Ishikawa (cell line): ENCODE measurements at regions not wholly inside any gene's neighbourhood (a gene's known extent, or its start where the extent isn't known, plus 50 kb on each side); places are given as distances from the start of the nearest gene placed in this dataset.

ENCODE experiments used
- CEBPB ChIP-seq: IDR thresholded peaks from 2 replicates; pipeline ENCODE4 v1.6.1; 2012
- CREB1 ChIP-seq: IDR thresholded peaks from 2 replicates; pipeline ENCODE4 v1.6.1; 2012; ENCODE audit warnings: low read depth
- EGR1 ChIP-seq: IDR thresholded peaks from 2 replicates; pipeline ENCODE4 v1.6.1; 2012
- EP300 ChIP-seq: IDR thresholded peaks from 2 replicates; pipeline ENCODE4 v1.6.1; 2012; ENCODE audit warnings: borderline replicate concordance
- FOXM1 ChIP-seq: IDR thresholded peaks from 2 replicates; pipeline ENCODE4 v1.6.1; 2012; ENCODE audit warnings: low read depth, borderline replicate concordance
- MAX ChIP-seq: IDR thresholded peaks from 2 replicates; pipeline ENCODE4 v1.6.1; 2012
- NFIC ChIP-seq: IDR thresholded peaks from 2 replicates; pipeline ENCODE4 v1.6.1; 2012
- RAD21 ChIP-seq: IDR thresholded peaks from 2 replicates; pipeline ENCODE4 v1.6.1; 2012; ENCODE audit warnings: low read depth
- TAF1 ChIP-seq: IDR thresholded peaks from 2 replicates; pipeline ENCODE4 v1.6.1; 2012; ENCODE audit warnings: low read depth, mild to moderate bottlenecking
- TCF12 ChIP-seq: IDR thresholded peaks from 2 replicates; pipeline ENCODE4 v1.6.1; 2012; ENCODE audit warnings: low read depth
- TEAD4 ChIP-seq: IDR thresholded peaks from 2 replicates; pipeline ENCODE4 v1.6.1; 2012
- USF1 ChIP-seq: IDR thresholded peaks from 2 replicates; pipeline ENCODE4 v1.6.1; 2012
- YY1 ChIP-seq: IDR thresholded peaks from 2 replicates; pipeline ENCODE4 v1.6.1; 2012; ENCODE audit warnings: low read depth
- ZBTB7A ChIP-seq: IDR thresholded peaks from 2 replicates; pipeline ENCODE4 v1.6.1; 2012; ENCODE audit warnings: low read depth
- TF ChIP-seq, protein P1 (sequence below): IDR thresholded peaks from 2 replicates; pipeline ENCODE4 v1.6.1; 2012; ENCODE audit warnings: low read depth, mild to moderate bottlenecking

GRCh38 chr6:90463359-90463758, 123.5 kb downstream of the MAP3K7 start:
- TF ChIP-seq MAX, result no peak
- no peak for TF ChIP-seq USF1
- TF ChIP-seq CREB1, result no peak
- TF ChIP-seq FOXM1, result no peak
- TF ChIP-seq TCF12, result no peak
- TF ChIP-seq, protein P1, sequence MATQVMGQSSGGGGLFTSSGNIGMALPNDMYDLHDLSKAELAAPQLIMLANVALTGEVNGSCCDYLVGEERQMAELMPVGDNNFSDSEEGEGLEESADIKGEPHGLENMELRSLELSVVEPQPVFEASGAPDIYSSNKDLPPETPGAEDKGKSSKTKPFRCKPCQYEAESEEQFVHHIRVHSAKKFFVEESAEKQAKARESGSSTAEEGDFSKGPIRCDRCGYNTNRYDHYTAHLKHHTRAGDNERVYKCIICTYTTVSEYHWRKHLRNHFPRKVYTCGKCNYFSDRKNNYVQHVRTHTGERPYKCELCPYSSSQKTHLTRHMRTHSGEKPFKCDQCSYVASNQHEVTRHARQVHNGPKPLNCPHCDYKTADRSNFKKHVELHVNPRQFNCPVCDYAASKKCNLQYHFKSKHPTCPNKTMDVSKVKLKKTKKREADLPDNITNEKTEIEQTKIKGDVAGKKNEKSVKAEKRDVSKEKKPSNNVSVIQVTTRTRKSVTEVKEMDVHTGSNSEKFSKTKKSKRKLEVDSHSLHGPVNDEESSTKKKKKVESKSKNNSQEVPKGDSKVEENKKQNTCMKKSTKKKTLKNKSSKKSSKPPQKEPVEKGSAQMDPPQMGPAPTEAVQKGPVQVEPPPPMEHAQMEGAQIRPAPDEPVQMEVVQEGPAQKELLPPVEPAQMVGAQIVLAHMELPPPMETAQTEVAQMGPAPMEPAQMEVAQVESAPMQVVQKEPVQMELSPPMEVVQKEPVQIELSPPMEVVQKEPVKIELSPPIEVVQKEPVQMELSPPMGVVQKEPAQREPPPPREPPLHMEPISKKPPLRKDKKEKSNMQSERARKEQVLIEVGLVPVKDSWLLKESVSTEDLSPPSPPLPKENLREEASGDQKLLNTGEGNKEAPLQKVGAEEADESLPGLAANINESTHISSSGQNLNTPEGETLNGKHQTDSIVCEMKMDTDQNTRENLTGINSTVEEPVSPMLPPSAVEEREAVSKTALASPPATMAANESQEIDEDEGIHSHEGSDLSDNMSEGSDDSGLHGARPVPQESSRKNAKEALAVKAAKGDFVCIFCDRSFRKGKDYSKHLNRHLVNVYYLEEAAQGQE, result no peak
- TF ChIP-seq EGR1, result no peak
- TF ChIP-seq NFIC, result no peak

- TF ChIP-seq MAX, result no peak
- TF ChIP-seq CREB1, result no peak
Measured at GRCh38 chr6:90462102-90462501, 124.8 kb downstream of the MAP3K7 start.

GRCh38 chr6:90461383-90461782, 125.5 kb downstream of the MAP3K7 start:
- TF ChIP-seq YY1 (no peak), ZBTB7A (no peak), CEBPB (no peak), TCF12 (no peak), TEAD4 (no peak), USF1 (no peak), MAX (no peak), FOXM1 (no peak), EP300 (no peak), NFIC (no peak), EGR1 (no peak), CREB1 (no peak), RAD21 (no peak), TAF1 (no peak)
- TF ChIP-seq, protein P1, result no peak

- no peak for TF ChIP-seq TCF12
- TF ChIP-seq EP300, result no peak
- no peak for TF ChIP-seq TAF1
- no peak for TF ChIP-seq FOXM1
- TF ChIP-seq YY1, result no peak
- TF ChIP-seq RAD21, result no peak
- TF ChIP-seq, protein P1, result no peak
- no peak for TF ChIP-seq TEAD4
- TF ChIP-seq MAX, result no peak
- no peak for TF ChIP-seq CEBPB
- TF ChIP-seq USF1, result no peak
- no peak for TF ChIP-seq CREB1
- TF ChIP-seq EGR1, result no peak
- no peak for TF ChIP-seq ZBTB7A
- no peak for TF ChIP-seq NFIC
Measured at GRCh38 chr6:90460051-90460450, 126.8 kb downstream of the MAP3K7 start.
